Sigmoid colon (tissue), 4 donors: ENCODE measurements at regions not wholly inside any gene's neighbourhood (a gene's known extent, or its start where the extent isn't known, plus 50 kb on each side); places are given as distances from the start of the nearest gene placed in this dataset.

Experiments
- CTCF ChIP-seq, 4 experiments: fragments of 450-650 bp in 3 of 4; fragments of 200-600 bp in 1 of 4; IDR thresholded peaks; one replicate each; pipeline ENCODE4 v1.5.1; 2016 to 2019; ENCODE audit warnings: antibody characterized with exemption in 4 of 4, mild to moderate bottlenecking in 3 of 4, moderate library complexity in 2 of 4
- POLR2A ChIP-seq, 2 donors: fragments of 450-650 bp; IDR thresholded peaks; one replicate each; pipeline ENCODE4 v1.6.1; 2016; ENCODE audit warnings: antibody characterized with exemption in 2 of 2, mild to moderate bottlenecking in 2 of 2, moderate library complexity in 2 of 2
- POLR2AphosphoS5 ChIP-seq, 4 donors: sonication (generic); formaldehyde crosslinking; IDR thresholded peaks; one replicate each; pipeline ENCODE4 v1.6.1; 2017; ENCODE audit warnings: antibody characterized with exemption in 4 of 4

GRCh38 chr13:109333893-109334651 is 452.3 kb downstream of the IRS2 start:
- TF ChIP-seq CTCF (IDR thresholded peaks at IDR 0.05), result no peak
- no peak for TF ChIP-seq POLR2A (IDR thresholded peaks at IDR 0.05)
- no peak for TF ChIP-seq POLR2AphosphoS5 (IDR thresholded peaks at IDR 0.05)
